ENCODE measurements at regions not wholly inside any gene's neighbourhood (a gene's known extent, or its start where the extent isn't known, plus 50 kb on each side); places are given as distances from the start of the nearest gene placed in this dataset.

- peak; percentile 8 for DNase-seq (ENCODE audit: low read depth)
Observed at GRCh38 chr4:146577111-146577510, 55.4 kb upstream of the SLC10A7 start.

GRCh38 chr4:146582864-146583263 is 55.8 kb upstream of the POU4F2 start:
- DNase-seq (ENCODE audit: low read depth), result no peak

- peak; percentile 53 for DNase-seq (ENCODE audit: low read depth)
Observed at GRCh38 chr4:146585761-146586333, 52.8 kb upstream of the POU4F2 start.
